GM19193 (cell line): ENCODE measurements at regions not wholly inside any gene's neighbourhood (a gene's known extent, or its start where the extent isn't known, plus 50 kb on each side); places are given as distances from the start of the nearest gene placed in this dataset.

Experiments
- POLR2A ChIP-seq: IDR thresholded peaks from 4 replicates; pipeline ENCODE4 v1.6.1; 2011; ENCODE audit not compliant: insufficient read depth, insufficient read length; ENCODE audit errors: extremely low read depth

GRCh38 chr2:8165550-8165949 lies 516.3 kb upstream of the ID2 start:
- no peak for TF ChIP-seq POLR2A

GRCh38 chr2:8168022-8168717 lies 513.7 kb upstream of the ID2 start:
- TF ChIP-seq POLR2A: no peak

GRCh38 chr2:8168876-8169424 lies 512.9 kb upstream of the ID2 start:
- TF ChIP-seq POLR2A: no peak

- TF ChIP-seq POLR2A: no peak
Observed at GRCh38 chr2:8169443-8169842, 512.4 kb upstream of the ID2 start.

GRCh38 chr2:8170552-8171327 lies 511.1 kb upstream of the ID2 start:
- no peak for TF ChIP-seq POLR2A

- no peak for TF ChIP-seq POLR2A
Observed at GRCh38 chr2:8171608-8172007, 510.2 kb upstream of the ID2 start.

GRCh38 chr2:8172661-8173060 lies 509.2 kb upstream of the ID2 start:
- no peak for TF ChIP-seq POLR2A

GRCh38 chr2:8174641-8175257 lies 507.1 kb upstream of the ID2 start:
- TF ChIP-seq POLR2A: no peak

GRCh38 chr2:8176887-8177286 lies 505.0 kb upstream of the ID2 start:
- TF ChIP-seq POLR2A: no peak

GRCh38 chr2:8177566-8177965 lies 504.3 kb upstream of the ID2 start:
- no peak for TF ChIP-seq POLR2A

- TF ChIP-seq POLR2A: no peak
Observed at GRCh38 chr2:8178911-8179310, 502.9 kb upstream of the ID2 start.

GRCh38 chr2:8189316-8189715 lies 492.5 kb upstream of the ID2 start:
- TF ChIP-seq POLR2A: no peak

GRCh38 chr2:8190279-8190678 lies 491.6 kb upstream of the ID2 start:
- TF ChIP-seq POLR2A: no peak

- no peak for TF ChIP-seq POLR2A
Observed at GRCh38 chr2:8191427-8191826, 490.4 kb upstream of the ID2 start.

GRCh38 chr2:8193146-8193545 lies 488.7 kb upstream of the ID2 start:
- no peak for TF ChIP-seq POLR2A
